GM20431 (cell line): ENCODE measurements at regions not wholly inside any gene's neighbourhood (a gene's known extent, or its start where the extent isn't known, plus 50 kb on each side); places are given as distances from the start of the nearest gene placed in this dataset.

Experiments used
- in situ Hi-C: fragments of 300-500 bp; cut with MseI, MboI; formaldehyde crosslinking; loops from one replicate; pipeline ENCODE4 v1.15.0; 2020; ENCODE audit warnings: low sequenced_read_pairs; ENCODE audit not compliant: unreplicated experiment

DNA sequence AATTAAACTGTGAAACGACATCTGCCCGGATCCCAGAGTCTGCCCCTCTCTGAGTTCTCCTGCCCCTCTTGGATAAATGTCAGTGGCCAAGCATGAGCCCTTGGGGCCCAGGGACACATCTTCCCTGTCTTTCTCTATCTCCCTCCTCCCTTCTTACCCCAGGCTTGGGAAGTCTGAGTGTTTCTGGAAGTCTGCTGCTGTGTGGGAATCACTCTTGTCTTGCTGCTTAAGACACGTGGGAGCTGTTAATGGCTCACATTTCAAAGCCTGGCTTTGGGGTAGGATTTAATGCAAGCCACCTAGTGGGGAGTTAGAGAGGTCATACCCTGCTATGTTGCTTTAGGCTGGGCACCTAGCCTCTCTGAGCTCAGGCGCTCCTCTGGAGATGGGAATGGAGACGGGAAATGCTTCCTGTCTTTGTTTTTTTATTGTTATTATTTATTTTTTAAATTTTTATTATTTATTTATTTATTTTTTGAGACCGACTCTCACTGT is 218.5 kb upstream of the CIBAR2 start:
- in situ Hi-C loops = no loop called here

DNA sequence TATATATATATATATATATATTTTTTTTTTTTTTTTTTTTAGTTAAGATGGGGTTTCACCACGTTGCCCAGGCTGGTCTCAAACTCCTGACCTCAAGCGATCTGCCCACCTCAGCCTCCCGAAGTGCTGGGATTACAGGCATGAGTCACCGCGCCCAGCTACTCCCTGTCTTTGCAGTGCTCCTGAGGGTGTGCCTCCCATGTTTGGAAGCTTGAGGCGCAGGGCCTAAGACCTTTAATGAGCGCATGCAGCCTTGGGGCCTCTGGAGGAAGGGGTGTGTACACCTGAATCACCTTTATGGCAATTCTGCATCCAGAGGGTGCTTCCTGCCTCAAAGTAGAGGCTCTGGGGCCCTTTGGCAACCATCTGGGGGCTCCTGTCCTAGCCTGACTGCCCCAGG is 219.4 kb upstream of the CIBAR2 start:
- in situ Hi-C loops = no loop called here

DNA sequence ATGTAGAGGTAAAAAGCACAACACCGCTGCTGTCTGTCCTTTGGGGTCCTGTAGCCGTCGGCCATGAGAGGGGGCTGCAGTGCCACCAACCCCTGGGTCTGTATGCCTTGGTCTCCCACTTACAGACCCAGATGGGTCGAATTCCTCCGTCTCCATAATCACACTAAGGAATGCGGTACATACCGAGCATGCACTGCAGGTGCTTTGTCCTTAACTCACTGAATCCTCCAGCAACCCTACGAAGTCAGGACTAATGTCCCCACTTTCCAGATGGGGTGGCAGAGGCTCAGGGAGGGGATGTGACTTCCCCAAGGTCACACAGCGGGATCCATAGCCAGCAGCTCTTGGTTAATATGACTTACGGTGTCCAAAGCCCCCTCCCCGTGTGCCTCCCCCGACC is 219.9 kb upstream of the CIBAR2 start:
- in situ Hi-C loops = no loop called here

DNA sequence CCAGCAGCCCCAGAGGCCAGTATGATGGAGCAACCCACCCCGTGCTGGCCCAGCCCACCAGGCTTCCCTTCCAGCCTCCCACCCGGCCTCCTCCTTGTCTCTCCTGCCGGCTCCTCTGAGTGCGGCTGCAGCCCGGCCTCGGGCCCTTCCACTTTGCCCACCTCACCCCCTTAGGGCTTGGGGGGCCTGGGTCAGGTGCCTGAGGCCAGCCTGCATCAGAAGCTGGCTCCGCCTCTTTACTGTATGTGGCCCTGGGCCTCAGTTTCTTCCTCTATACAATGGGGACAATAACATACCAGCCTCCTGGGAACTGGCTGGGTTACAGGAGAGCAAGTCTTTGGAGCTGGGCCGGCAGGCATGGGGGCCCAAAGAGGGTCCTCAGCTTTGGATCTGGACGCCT is 221.1 kb upstream of the CIBAR2 start:
- in situ Hi-C loops = no loop called here

DNA sequence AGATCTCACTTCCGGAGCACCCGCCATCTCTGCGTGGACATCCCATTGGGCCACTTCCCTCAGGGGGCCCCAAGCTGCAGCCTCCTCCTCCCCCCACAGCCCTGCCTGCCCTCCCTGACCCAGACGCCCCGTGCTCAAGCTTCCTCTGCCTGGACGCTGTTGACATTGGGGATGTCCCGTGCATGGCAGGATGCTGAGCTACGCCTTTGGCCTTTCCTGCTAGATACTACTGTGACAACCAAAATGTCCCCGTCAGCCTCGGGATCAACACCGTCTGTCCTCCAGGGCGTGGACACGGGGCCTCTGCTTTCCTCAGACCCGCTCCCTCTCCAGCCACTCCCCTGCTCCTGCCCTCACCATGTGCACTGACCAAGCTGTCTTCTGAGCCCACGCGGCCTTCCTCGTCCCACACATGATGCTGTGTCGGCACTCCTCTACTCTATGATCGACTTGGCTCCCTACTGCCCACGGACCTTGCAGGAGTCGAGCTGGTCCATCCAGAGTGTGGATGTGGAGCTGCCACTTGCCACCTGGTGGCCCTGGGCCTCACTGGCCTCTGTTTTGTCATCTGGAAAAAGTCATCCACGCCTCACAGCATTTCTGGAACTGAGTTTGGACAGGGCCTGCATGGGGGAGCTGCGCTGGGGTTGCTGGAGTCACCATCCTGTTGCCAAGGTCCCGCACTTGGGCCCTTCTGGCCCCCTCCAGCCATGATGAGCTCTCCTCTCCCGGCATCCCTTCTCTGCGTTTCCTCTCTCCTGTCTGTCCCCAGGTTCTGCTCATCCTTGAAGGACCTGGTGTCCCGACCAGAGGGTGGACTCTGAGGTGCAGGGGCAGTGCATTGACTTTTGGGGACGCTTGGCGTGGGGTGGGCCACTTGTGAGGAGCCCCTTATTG is 221.7 kb upstream of the CIBAR2 start:
- in situ Hi-C loops = no loop called here

DNA sequence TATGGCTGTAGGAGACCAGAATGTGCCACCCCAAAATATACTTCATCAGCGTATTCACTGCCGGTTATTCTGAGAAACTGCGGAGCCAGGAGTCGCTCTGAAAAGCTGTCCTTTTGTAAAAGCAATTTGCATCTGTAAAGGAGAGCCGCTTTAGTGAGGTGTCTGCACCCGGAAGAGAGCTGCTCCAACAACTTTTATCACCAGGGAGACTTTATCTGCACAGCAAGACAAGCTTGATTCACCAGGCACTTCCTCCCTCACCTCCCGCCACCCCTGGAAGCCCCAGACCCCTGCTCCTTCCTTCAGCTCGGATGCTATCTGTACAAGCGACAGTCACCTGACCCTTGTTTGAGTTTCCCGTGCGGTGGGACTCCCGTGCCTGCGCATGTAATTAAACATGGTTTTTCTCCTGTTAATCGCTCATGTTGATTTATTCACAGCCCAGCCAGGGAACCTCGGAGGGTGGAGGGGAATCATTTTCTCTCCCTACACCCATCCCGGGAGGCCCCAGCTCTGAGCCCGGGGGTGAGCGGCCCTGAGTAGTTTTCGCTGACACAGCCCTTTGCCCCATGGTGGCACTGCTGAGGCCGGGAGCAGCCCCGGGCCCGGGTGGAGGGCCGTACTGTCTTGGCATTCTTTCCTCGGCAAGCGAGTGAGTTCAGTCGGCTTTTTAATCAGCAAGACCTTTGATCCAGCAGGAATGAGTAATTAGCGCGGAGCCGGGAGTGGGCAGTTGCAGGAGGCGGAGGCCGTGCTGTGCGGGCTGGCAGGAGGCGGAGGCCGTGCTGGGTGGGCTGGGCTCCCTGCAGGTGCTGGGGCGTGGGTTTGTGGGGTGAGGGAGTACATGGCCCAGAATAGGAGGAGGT is 222.7 kb upstream of the CIBAR2 start:
- in situ Hi-C loops = no loop called here

DNA sequence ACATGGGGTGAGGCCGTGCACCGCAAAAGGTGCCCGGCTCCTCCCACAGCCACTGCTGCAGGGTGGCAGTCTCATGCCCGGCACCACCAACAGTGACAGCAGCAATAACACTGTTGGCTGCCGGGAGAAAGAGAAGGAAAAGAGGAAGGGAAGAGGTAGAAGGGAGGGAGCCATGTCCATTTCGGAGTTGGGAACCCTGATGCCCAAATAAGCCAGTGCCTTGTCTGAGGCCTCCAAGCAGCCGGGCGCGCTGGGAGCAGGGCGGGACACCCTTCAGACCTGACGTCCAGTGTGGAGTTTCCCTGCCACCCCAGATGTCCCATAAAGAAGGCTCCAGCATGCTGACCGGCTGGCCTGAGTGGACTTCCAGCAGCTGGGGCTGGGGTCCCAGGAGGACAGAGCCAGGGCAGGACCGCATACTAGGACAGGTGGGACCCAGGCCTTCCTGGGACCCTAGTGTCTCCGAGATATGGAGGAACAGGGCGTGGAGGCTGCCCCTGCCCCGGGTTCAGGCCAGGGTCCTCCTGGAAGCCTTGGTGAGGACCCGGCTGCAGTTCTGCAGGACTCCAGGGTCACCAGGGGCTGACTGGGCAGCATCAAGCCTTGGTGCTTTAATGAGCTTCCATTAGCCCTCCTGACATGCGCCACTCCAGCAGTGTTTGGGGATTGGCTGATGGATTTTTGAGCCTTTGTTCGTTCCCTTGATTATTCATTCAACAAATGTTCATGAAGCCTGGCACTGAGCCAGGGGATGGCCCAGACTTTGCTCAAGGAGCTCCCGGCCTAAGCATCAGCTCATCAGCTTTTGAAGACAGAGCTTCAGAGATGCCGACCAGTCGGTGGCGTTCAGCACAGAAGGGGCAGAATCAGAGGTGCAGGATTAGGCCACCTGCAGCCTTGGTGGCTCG is 223.6 kb upstream of the CIBAR2 start:
- in situ Hi-C loops = no loop called here

DNA sequence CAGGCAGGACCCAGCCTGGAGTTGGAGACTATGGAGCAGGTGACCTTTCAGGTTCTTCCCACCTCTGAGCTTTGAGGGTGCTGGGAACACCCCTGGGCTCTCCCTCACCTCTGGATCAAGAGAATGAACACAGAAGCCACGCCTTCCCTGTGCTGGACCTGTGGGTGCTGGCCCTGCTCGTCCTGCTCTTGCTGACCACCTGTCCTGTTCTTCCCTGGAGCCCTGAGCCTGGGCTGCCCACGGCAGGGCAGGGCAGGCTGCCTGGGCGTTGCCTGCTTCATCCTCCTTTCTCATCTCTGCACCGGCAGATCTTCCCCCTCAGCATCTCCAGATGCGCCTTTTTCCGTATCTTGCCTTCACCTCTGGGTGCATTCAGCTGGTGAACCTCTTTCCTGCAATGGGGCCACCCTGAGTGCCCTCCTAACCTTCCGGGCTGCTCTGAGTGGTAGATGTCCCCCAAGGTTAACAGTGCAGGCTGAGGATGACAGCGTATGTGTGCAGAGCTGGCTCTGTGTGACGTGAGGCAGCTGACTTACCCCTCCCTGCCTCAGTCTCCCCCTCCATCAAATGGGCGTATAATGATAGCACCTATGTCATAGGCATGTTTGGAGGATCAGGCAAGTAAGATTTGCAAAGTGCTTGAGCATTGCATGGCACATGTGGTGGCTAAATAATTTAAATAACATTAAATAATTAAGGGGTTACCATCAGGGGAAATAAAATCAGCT is 225.8 kb upstream of the CIBAR2 start:
- in situ Hi-C loops = no loop called here

DNA sequence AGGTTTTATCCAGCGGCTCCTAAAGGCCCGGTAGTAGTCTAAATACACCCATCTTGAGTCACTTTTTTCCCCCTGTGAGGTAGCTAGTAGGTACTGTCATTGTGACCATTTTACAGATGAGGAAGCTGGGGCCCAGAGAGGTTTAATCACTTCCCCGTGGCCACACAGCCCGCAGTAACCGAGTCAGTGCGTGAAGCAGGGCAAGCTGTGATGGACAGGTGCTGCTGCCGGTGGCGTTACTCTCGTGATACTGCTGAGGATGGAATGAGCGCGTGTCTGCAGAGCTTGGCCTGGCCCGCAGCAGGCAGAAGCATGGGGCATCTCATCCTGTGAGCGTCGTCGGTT is 226.3 kb upstream of the CIBAR2 start:
- in situ Hi-C loops = no loop called here

DNA sequence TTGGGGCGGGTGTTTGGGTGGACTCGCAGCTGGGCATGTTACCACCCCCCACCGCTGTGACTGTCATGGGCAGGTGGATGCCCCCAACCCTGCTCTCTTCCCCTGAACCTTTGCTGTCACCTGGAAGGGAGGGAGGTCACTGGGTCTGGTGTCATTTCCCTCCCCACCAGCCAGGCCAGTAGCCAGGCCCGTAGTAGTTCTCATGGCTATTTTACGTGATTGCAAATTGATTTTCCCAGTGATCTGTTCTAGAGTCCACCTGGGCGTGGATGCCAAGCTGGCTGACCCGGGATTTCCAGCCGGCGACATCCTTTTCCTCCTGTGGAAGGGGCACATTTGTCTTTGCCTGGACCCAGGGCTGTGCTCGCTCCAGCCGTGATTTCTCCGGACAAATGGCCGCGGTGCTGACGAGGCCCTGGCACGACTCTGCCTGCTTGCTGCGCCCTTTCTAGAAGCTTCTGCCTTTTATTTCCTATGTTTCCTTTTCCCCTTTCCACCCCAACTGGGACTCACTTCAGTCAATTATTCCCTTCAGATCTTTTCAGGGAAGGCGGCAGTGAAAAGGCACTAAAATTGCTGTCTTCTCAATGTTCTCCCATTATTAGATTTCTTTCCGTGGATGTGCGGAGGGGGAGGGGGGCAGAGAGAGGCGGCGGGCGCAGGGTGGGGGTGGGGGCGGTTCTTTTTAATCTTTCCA is 226.9 kb upstream of the CIBAR2 start:
- in situ Hi-C loops = no loop called here

DNA sequence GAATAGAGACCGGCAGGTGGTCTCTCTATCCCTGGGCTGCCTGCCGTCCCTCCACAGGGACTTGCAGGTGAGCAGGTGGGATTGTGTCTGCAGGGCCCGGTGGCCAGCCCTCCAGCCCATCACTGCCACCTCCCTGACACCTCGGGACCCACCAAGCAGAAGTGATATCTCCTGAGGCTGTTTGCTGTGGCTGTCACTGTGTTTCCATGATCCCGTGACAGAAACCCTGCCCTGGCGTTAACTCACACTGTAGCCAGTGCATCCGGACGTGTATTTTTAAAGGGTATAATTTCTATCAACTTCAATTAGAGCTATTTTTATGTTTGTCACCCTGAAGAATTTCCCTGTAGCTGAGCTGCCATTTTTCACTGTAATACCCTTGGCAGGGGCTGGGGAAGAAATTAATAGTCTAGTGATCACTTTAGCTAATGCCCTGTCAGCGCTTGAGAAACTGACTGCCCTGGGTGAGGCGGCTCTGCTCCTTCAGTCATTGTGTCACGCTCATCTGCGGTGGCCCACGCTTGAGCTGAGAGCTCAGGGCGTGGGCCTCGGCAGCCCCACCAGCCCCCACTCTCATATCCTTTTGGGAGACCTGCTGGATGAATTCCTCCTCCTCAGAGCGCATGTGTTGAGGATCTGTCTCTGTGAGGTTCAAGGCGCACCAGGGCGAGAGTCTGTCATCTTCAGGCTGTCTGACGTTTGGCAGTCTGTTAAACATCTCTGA is 229.9 kb upstream of the CIBAR2 start:
- in situ Hi-C loops = no loop called here

DNA sequence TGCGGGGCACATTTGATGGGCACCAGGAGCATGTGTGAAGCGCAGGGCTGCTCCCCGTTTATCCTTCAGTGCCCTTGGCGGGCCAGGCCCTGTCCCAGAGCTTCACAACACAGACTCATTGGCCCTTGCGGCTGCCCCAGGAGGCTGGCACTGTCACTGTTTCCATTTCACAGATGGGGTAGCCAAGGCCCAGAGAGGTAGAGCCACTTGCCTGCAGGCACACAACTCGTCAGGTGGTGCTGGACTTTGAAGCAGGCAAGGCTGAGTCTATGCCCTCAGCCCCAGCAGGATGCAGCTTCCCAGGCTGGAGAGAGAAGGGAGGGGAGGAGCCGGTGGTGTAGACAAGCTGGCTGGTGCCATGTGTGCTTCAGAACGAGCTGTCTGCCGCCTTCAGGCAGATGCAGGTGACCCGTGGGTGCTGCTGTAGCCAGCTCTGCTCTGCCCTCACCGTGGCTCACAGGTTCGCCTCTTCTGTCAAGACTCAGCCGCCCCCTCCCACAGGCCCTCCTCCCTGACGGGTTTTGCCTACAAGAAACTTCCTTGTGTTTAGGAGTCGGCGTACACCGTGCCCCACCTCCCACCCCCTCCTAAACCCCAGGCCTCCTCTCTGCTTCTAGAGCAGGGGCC is 232.3 kb upstream of the CIBAR2 start:
- in situ Hi-C loops = no loop called here

DNA sequence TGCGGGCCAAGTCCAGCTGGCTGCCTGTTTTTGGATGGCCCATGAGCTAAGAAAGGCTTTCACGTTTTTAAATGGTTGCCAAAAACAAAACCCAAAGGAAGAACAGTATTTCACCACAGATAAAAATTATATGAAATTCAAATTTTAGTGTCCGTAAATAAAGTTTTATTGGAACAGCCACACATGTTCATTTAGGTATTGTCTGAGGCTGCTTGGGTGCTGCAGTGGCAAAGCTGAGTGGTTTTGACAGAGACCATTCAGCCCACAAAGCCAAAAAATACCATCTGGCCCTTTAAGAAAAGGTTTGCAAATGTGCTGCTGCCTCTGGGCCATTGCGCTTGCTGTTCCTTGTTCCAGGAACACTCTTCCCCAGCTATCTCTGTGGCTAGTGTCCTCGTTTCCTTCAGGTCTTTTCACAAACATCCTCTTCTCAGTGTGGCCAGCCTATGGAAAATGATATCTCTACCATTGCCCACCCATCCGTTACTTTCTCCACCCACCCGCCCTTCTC is 232.9 kb upstream of the CIBAR2 start:
- in situ Hi-C loops = no loop called here

DNA sequence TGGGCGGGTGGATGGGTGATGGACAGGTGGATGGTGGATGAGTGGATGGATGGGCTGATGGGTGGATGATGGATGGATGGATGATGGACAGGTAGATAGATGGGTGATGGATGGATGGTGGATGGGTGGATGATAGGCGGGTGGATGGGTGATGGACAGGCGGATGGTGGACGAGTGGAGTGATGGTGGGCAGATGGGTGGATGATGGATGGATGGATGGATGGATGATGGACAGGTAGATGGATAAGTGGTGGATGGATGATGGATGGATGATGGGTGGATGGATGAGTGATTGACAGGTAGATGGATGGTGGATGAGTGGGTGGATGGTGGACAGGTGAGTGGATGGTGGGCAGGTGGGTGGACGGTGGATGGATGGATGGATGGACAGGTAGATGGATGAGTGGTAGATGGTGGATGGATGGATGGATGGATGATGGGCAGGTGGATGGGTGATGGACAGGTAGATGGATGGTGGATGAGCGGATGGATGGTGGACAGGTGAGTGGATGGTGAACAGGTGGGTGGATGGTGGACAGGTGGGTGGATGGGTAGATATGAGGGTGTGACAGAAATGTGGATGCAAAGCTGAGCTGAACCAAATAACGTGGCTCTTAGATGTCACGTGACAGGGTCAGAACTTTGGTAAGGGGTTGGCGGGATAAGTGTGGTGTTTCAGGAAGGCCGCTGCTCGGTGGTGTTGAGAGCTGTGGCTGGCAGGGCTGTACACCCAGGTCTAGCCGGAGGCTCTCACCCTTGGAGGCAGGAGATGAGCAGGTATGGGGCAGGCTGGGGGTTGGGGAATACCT is 234.3 kb upstream of the CIBAR2 start:
- in situ Hi-C loops = no loop called here

DNA sequence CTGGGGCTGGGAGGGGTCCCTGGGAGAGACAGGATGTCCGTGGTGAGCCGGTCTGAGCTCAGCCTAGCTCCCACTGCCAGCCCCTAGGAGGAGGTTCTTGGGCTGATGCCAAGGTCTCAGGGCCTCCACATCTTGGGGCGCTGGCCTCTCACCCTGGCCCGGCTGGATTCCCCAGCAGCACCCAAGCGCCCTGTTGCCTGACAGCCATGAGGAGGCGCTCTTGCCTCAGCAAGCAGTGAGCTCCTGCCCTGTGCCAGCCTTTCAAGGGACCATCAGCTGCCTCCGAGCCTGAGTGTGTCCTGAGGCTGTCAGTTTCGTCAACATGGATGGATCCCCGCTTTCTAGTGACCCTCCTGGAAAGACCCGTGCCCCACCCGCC is 234.9 kb upstream of the CIBAR2 start:
- in situ Hi-C loops = no loop called here

DNA sequence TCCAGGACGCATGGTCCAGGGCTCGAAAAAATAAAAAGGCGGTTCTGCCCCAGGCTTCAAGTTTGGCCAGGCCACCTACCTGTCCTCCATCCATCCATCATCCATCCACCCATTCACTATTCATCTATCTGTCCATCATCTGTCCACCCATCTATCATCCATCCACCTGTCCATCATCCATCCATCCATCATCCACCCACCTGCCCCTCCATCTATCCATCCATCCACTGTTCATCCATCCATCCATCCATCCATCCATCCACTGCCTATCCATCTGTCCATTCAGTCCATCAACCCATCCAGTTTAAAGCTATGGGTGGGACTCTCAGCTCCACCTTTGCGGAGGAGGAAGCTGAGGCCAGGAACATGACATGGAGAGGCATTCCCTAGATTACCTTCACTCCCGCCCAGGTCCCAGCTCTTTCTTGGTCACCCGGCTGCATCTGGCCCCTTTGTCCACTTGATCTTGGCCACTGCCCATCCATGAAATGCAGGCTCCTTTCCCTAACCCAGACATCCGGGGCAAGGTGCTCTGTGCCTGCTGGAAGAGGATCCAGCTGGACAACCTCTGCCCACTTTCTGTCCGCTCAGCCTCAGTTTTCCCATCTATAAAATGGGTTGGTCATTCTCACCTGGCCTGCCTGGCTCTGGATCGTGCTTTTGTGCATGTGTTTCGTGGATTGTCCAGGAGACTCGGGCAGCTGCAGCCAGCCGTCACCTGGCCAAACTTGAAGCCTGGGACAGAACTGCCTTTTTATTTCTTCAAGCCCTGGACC is 236.0 kb upstream of the CIBAR2 start:
- in situ Hi-C loops = no loop called here
